Gastrocnemius medialis (tissue), 4 donors: ENCODE measurements at regions not wholly inside any gene's neighbourhood (a gene's known extent, or its start where the extent isn't known, plus 50 kb on each side); places are given as distances from the start of the nearest gene placed in this dataset.

ENCODE experiments used
- POLR2A ChIP-seq, 2 donors: fragments of 450-650 bp; IDR thresholded peaks; one replicate each; pipeline ENCODE4 v1.6.1; 2017; ENCODE audit warnings: antibody characterized with exemption in 2 of 2, mild to moderate bottlenecking in 2 of 2, moderate library complexity in 2 of 2
- TF ChIP-seq, protein P1 (sequence below), 5 experiments: fragments of 450-650 bp in 3 of 5; fragments of 200-600 bp in 2 of 5; sonication (generic) in 2 of 5; IDR thresholded peaks in 4 of 5; conservative IDR thresholded peaks in 1 of 5; 1 replicate in 4 of 5; 2 replicates in 1 of 5; pipeline ENCODE4 v1.5.1; 2016 to 2019; ENCODE audit warnings: antibody characterized with exemption in 5 of 5, mild to moderate bottlenecking in 3 of 5, moderate library complexity in 3 of 5

DNA sequence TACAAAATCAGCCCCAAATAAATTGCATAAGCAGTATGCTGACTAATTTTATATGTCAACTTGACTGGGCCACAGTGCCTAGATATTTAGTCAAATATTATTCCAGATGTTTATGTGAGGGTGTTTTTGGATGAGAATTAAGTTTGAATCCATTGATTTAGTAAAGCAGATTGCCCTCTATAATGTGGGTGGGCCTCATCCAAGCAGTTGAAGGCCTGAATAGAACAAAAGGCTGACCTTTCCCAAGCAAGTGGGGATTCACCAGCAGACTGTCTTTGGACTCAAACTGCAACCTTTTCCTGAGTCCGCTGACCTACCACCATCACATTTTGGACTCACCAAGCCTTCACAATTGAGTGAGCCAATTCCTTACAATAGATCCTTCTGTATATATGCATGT, 186.4 kb downstream of the ARHGAP12 start:
- TF ChIP-seq, protein P1, sequence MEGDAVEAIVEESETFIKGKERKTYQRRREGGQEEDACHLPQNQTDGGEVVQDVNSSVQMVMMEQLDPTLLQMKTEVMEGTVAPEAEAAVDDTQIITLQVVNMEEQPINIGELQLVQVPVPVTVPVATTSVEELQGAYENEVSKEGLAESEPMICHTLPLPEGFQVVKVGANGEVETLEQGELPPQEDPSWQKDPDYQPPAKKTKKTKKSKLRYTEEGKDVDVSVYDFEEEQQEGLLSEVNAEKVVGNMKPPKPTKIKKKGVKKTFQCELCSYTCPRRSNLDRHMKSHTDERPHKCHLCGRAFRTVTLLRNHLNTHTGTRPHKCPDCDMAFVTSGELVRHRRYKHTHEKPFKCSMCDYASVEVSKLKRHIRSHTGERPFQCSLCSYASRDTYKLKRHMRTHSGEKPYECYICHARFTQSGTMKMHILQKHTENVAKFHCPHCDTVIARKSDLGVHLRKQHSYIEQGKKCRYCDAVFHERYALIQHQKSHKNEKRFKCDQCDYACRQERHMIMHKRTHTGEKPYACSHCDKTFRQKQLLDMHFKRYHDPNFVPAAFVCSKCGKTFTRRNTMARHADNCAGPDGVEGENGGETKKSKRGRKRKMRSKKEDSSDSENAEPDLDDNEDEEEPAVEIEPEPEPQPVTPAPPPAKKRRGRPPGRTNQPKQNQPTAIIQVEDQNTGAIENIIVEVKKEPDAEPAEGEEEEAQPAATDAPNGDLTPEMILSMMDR (IDR thresholded peaks at IDR 0.05 in 4 of 5, conservative IDR thresholded peaks at IDR 0.05 in 1 of 5): no peak
- TF ChIP-seq POLR2A (IDR thresholded peaks at IDR 0.05): no peak
